SKM-1 treated with dmso at 0.1 percent for 144 hours (cell line): ENCODE measurements at regions not wholly inside any gene's neighbourhood (a gene's known extent, or its start where the extent isn't known, plus 50 kb on each side); places are given as distances from the start of the nearest gene placed in this dataset.
"Not testable (repeated sequence)": the region's sequence is repeated elsewhere in the genome, so short reads cannot be mapped to it uniquely, and the experiment has no call there.

ENCODE experiments used
- DNase-seq: peaks from one replicate; lab custom pipeline; 2025; ENCODE audit not compliant: unreplicated experiment; lab: John Stamatoyannopoulos, UW

- no peak for DNase-seq
Measured at GRCh38 chr9:73056245-73056644, 95.4 kb upstream of the ANXA1 start.

GRCh38 chr9:73054091-73054490, 97.6 kb upstream of the ANXA1 start:
- no peak for DNase-seq

- DNase-seq: no peak
Measured at GRCh38 chr9:73053543-73053942, 98.1 kb upstream of the ANXA1 start.

GRCh38 chr9:73050887-73051550, 98.2 kb upstream of the ALDH1A1 start:
- no peak for DNase-seq

- no peak for DNase-seq
Measured at GRCh38 chr9:73050065-73050816, 97.4 kb upstream of the ALDH1A1 start.

GRCh38 chr9:73049280-73049679, 96.4 kb upstream of the ALDH1A1 start:
- DNase-seq: no peak

- no peak for DNase-seq
Measured at GRCh38 chr9:73046769-73047168, 93.9 kb upstream of the ALDH1A1 start.

- not testable (repeated sequence) for DNase-seq
Measured at GRCh38 chr9:73044776-73045175, 91.9 kb upstream of the ALDH1A1 start.

GRCh38 chr9:73042155-73042554, 89.3 kb upstream of the ALDH1A1 start:
- DNase-seq: no peak

GRCh38 chr9:73039271-73040263, 86.7 kb upstream of the ALDH1A1 start:
- DNase-seq: no peak

- DNase-seq: no peak
Measured at GRCh38 chr9:73038613-73039012, 85.8 kb upstream of the ALDH1A1 start.

GRCh38 chr9:73038089-73038509, 85.2 kb upstream of the ALDH1A1 start:
- DNase-seq: no peak

GRCh38 chr9:73037613-73038012, 84.8 kb upstream of the ALDH1A1 start:
- DNase-seq: no peak

GRCh38 chr9:73034962-73035361, 82.1 kb upstream of the ALDH1A1 start:
- DNase-seq: no peak

GRCh38 chr9:73031350-73031749, 78.5 kb upstream of the ALDH1A1 start:
- no peak for DNase-seq

- DNase-seq: no peak
Measured at GRCh38 chr9:73030370-73031030, 77.6 kb upstream of the ALDH1A1 start.

GRCh38 chr9:73029346-73029745, 76.5 kb upstream of the ALDH1A1 start:
- no peak for DNase-seq

GRCh38 chr9:73026375-73026774, 73.5 kb upstream of the ALDH1A1 start:
- DNase-seq: no peak

- no peak for DNase-seq
Measured at GRCh38 chr9:73024601-73025034, 71.8 kb upstream of the ALDH1A1 start.

- DNase-seq: no peak
Measured at GRCh38 chr9:73023025-73023541, 70.2 kb upstream of the ALDH1A1 start.

- no peak for DNase-seq
Measured at GRCh38 chr9:73022353-73022752, 69.5 kb upstream of the ALDH1A1 start.
